ENCODE measurements at regions not wholly inside any gene's neighbourhood (a gene's known extent, or its start where the extent isn't known, plus 50 kb on each side); places are given as distances from the start of the nearest gene placed in this dataset.

- intact Hi-C loops (cut with DNase I; ENCODE audit: low total_unique reads): no loop called here
- DNase-seq: no peak
- Histone ChIP-seq H3K4me3 (no peak overlapping the region), H3K4me1 (no peaks in the 10 kb centered on the region), H3K27ac (no peak overlapping the region), H3K27me3 (no peaks in the 10 kb centered on the region), H3K9me3 (no peaks in the 10 kb centered on the region), H3K36me3 (ENCODE audit: low read depth, missing control alignments) (no peaks in the 10 kb centered on the region)
- WGBS, 2 donors: 60 to 68% methylated on average over 4 of the region's 4 CpGs
- TF ChIP-seq POLR2A (IDR thresholded peaks at IDR 0.05) (no peak), CTCF (IDR thresholded peaks at IDR 0.05) (no peak)
Measured at GRCh38 chr3:145780301-145780700, 380.7 kb downstream of the PLOD2 start.

GRCh38 chr3:145785668-145786067, 375.3 kb downstream of the PLOD2 start:
- Histone ChIP-seq H3K9me3 (no peaks in the 10 kb centered on the region), H3K27me3 (no peaks in the 10 kb centered on the region), H3K4me1 (no peaks in the 10 kb centered on the region), H3K4me3 (no peak overlapping the region), H3K27ac (no peak overlapping the region), H3K36me3 (ENCODE audit: low read depth, missing control alignments) (no peaks in the 10 kb centered on the region)
- intact Hi-C loops (cut with DNase I; ENCODE audit: low total_unique reads): no loop called here
- DNase-seq: no peak
- TF ChIP-seq POLR2A (IDR thresholded peaks at IDR 0.05) (no peak), CTCF (IDR thresholded peaks at IDR 0.05) (no peak)

GRCh38 chr3:145798007-145798406, 363.0 kb downstream of the PLOD2 start:
- no peaks in the 10 kb centered on the region for H3K9me3 ChIP-seq
- WGBS, 2 donors: 73 to 97% methylated on average over 3 of the region's 3 CpGs
- no peak overlapping the region for H3K4me3 ChIP-seq
- H3K36me3 ChIP-seq (ENCODE audit: low read depth, missing control alignments): no peaks in the 10 kb centered on the region
- no peak overlapping the region for H3K27ac ChIP-seq
- intact Hi-C loops (cut with DNase I; ENCODE audit: low total_unique reads): no loop called here
- no peaks in the 10 kb centered on the region for H3K27me3 ChIP-seq
- H3K4me1 ChIP-seq: no peaks in the 10 kb centered on the region
- TF ChIP-seq POLR2A (IDR thresholded peaks at IDR 0.05): no peak
- TF ChIP-seq CTCF (IDR thresholded peaks at IDR 0.05): no peak
- DNase-seq: no peak

- TF ChIP-seq POLR2A (IDR thresholded peaks at IDR 0.05) (no peak), CTCF (IDR thresholded peaks at IDR 0.05) (no peak)
- Histone ChIP-seq H3K36me3 (ENCODE audit: low read depth, missing control alignments) (no peaks in the 10 kb centered on the region), H3K4me1 (no peaks in the 10 kb centered on the region), H3K4me3 (no peak overlapping the region), H3K27me3 (no peaks in the 10 kb centered on the region), H3K27ac (no peak overlapping the region), H3K9me3 (no peaks in the 10 kb centered on the region)
- intact Hi-C loops (cut with DNase I; ENCODE audit: low total_unique reads): no loop called here
- WGBS, 2 donors: 80 to 84% methylated on average over 9 of the region's 9 CpGs
- DNase-seq: no peak
Measured at GRCh38 chr3:145798696-145799537, 362.1 kb downstream of the PLOD2 start.

GRCh38 chr3:145801696-145802095, 359.3 kb downstream of the PLOD2 start:
- H3K4me3 ChIP-seq: no peak overlapping the region
- H3K4me1 ChIP-seq: no peaks in the 10 kb centered on the region
- H3K27ac ChIP-seq: no peak overlapping the region
- TF ChIP-seq CTCF (IDR thresholded peaks at IDR 0.05) (no peak), POLR2A (IDR thresholded peaks at IDR 0.05) (no peak)
- no peak for DNase-seq
- no peaks in the 10 kb centered on the region for H3K36me3 ChIP-seq (ENCODE audit: low read depth, missing control alignments)
- H3K27me3 ChIP-seq: no peaks in the 10 kb centered on the region
- intact Hi-C loops (cut with DNase I; ENCODE audit: low total_unique reads): no loop called here
- no peaks in the 10 kb centered on the region for H3K9me3 ChIP-seq
